ENCODE measurements at regions not wholly inside any gene's neighbourhood (a gene's known extent, or its start where the extent isn't known, plus 50 kb on each side); places are given as distances from the start of the nearest gene placed in this dataset.

- TF ChIP-seq CTCF (IDR thresholded peaks at IDR 0.05 in 4 of 5, conservative IDR thresholded peaks at IDR 0.05 in 1 of 5) (no peak), POLR2A (IDR thresholded peaks at IDR 0.05) (no peak)
Observed at GRCh38 chr12:25347716-25348592, 97.2 kb upstream of the KRAS start.

Measured in gastrocnemius medialis (tissue), 4 donors.